ELR (cell line): ENCODE measurements at regions not wholly inside any gene's neighbourhood (a gene's known extent, or its start where the extent isn't known, plus 50 kb on each side); places are given as distances from the start of the nearest gene placed in this dataset.

Experiments used
- DNase-seq: peaks from one replicate; pipeline ENCODE4 v3.0.0-alpha.2; 2015; ENCODE audit warnings: low read depth

DNA sequence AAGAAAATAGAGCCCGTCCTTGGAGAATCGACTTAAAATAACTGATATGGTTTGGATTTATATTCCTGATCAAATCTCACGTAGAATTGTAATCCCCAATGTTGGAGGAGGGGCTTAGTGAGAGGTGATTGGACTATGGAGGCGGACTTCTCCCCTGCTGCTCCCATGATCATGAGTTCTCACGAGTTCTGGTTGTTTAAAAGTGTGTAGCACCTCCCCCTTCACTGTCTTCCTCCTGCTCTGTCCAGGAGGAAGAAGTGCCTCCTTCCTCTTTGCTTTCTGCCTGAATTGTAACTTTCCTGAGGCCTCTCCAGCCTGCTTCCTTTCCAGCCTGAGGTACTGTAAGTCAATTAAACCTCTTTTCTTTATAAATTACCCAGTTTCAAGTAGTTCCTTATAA, 529.2 kb downstream of the HAO1 start:
- DNase-seq: no peak

- no peak for DNase-seq
Measured at GRCh38 chr20:7415427-7415826, 524.8 kb downstream of the HAO1 start.

DNA sequence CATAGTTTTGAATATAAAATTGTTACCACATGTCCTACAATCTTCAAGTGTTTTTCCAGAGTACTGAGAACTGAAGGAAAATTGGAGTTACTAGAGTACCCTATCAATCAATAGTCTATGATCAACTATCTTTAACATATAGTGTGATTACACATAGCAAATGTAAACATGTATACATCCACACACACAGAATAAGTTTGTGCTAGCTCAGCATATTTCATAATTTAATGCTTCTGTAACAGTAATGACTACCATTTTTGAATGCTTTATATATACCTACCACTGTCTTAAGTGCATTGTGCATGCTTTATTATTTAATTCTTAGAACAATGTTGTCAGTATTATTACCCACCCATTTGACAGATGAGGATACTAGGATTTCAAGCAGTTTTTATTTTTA, 523.9 kb downstream of the HAO1 start:
- no peak for DNase-seq

DNA sequence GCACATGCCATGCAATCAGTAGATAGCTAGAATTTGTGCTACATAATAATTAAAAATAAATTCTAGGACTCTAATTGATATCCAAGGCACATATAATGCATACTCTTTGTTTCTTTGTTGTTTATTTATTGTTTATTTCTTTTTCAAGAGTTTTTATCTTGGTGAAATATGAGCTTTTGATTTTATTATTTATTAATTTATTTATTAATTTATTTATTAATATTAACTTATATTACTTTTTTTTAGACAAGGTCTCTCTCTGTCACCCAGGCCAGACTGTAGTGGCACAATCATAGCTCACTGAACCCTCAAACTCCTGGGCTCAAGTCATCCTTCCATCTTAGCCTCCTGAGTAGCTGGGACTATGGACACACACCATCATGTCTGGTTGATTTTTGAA, 519.9 kb downstream of the HAO1 start:
- no peak for DNase-seq

DNA sequence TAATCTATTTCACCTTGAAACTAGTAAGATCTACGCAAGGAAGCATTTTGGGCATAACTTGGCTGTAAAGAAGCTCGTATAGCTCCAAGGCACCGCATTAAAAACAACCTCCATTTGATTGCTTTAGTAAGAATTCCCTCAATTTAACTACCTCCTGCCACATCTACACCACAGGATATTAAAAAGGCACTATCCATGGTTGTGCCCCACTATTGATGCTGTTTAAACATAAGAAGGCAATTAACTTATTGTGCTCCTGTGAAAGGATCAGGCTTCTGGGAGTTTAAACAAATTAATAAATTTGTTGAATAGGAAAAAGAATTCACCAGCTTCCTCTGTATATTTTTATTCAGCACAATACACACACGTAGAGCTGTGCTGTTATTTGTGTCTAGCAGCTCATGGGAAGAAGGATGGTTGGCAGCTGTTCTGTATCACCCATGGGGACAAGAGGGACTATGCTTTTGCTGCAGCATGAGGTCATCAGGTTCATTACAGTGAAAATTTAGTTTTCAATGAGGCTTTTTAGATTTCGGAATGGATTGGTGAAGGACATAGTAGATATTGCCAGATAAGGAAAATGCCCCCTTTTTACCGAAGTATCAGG, 513.3 kb downstream of the HAO1 start:
- DNase-seq: no peak

GRCh38 chr20:7428946-7429345, 511.3 kb downstream of the HAO1 start:
- DNase-seq: no peak

- no peak for DNase-seq
Measured at GRCh38 chr20:7432612-7433011, 507.6 kb downstream of the HAO1 start.

GRCh38 chr20:7437311-7437710, 502.9 kb downstream of the HAO1 start:
- DNase-seq: no peak

GRCh38 chr20:7449269-7449668, 491.0 kb downstream of the HAO1 start:
- peak; percentile 10 for DNase-seq

- DNase-seq: no peak
Measured at GRCh38 chr20:7452890-7453289, 487.4 kb downstream of the HAO1 start.

GRCh38 chr20:7454047-7454446, 486.2 kb downstream of the HAO1 start:
- no peak for DNase-seq

DNA sequence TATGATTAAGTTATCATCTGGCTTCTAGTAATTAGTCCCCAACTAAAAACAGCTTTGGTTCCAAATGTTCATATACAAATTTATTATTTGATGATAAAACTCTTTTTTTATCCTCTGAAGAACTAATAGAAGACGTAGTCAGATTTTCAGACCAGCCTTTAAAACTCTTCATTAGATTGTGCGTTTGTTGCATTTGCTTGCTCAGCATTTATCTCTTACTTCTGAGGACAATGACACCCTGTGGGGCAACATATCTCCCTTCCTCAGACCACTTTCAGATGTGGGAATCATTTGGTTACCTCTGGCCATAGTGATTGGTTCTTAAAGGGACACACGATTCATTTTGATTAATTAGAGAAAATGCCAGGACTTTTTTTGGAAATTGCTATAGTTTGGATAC, 481.8 kb downstream of the HAO1 start:
- no peak for DNase-seq

GRCh38 chr20:7459083-7459482, 481.2 kb downstream of the HAO1 start:
- DNase-seq: peak; percentile 32

DNA sequence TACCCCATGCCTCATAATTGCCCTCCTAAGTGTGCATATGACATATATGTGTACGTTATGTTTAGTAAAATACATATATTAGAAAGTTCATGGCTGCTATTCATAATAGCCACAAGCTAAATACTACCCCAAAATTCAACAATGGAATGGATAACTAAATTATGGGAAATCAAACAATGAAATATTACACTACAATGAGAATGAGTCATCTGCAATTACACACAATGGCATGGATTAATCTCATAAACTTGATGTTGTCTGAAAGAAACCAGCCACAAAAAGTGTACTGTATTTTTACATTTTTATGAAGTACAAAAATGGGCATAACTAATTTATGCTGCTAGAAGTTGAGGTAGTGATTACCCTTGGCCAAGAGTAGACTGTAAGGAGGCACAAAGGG, 477.0 kb downstream of the HAO1 start:
- DNase-seq: no peak

DNA sequence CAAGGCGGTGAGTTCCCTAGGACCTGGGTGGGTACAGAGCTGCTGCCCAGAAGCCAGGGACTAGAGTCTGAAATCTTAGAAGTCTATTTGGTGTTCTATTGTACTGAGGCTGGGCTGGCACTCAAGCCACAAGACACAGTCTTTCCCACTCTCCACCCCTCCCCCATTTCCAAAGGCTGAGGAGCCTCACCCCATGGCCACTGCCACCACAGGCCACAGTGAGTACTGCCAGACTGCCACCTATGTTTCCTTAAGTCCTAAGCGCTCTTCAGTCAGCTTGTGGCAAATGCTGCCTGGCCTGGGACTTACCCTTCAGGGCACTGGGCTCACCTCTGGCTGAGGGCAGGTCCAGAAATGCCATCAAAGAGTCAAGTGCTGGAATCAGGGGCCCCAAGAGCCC, 469.3 kb downstream of the HAO1 start:
- DNase-seq: no peak

DNA sequence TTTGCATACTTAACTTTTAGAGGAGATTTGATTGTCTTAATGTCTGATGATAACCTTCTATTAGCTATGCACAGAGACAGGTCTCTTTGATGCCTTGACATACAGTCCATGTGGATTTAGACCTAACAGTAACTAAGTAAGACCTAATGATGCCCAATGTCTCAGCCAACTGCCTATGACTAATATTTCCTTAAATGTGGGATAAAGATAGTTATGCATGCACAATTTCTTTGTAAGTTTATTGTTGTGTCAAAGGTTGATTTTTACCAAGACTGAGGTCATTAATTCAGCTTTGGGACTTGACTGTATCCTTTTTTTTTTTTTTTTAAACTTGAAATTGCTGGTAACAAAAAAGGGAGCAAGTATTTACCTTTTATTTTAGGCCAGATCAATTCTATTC, 450.0 kb downstream of the HAO1 start:
- no peak for DNase-seq

GRCh38 chr20:7492257-7492656, 448.0 kb downstream of the HAO1 start:
- no peak for DNase-seq

DNA sequence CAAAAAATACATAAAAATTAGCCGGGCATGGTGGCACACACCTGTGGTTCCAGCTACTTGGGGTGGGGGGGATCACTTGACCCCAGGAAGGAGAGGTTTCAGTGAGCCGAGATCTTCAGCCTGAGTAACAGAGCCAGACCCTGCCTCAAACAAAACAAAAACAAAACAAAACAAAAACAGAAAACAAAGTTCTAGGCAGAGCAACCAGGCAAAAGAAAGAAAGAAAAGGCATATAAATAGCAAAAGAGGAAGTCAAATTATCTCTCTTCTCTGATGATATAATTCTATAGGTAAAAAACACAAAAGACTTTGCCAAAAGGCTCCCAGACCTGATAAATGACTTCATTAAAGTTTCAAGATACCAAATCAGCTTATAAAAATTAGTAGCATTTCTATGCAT, 446.9 kb downstream of the HAO1 start:
- DNase-seq: no peak

DNA sequence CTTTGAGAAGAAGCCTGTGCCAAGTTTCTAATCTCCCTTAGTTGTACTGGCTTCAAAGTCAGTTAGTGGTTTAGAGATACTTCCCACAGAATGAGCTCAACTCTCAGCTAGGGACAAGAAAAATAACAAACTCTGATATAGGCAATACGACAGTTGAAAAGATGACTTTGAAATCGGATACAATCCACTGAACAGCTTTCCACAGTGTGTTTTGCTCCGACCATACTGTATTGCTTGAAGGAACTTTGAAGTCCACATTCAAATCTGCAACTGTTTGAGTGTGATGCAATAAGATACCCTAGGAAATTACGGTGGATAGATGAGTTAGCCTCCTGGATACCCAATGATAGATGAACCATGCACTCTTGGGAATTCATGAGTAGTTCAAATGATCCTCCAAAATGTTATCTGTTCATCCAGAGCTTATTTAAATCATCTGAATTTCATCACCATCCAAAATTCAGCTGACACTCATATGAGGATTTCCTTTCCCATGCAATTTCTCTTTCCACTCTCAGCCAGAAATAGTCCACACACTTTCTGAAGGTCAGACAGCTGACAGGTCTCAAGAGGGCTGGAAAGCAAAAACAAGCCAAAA, 443.8 kb downstream of the HAO1 start:
- DNase-seq: no peak

DNA sequence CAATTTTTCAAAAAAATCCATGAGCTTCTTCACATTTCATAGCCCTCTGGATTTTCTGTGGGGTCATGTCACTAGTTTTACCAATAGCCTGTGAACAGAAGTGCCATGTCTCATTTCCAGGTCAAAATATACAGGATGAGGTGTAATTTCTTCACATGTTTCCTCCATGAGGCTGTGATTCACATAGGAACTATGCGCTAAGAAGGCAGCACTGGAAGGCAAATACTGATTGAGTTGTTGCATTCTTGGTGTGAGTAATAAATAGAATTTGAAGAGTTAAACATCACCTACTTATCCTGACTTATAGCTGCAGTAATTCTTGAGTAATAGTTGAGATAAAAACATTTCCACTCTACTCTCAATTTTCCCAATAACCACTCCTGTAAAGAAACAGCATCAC, 442.3 kb downstream of the HAO1 start:
- DNase-seq: peak; percentile 93

GRCh38 chr20:7499201-7499600, 441.1 kb downstream of the HAO1 start:
- peak; percentile 66 for DNase-seq

- DNase-seq: peak; percentile 23
Measured at GRCh38 chr20:7500231-7500663, 440.0 kb downstream of the HAO1 start.

DNA sequence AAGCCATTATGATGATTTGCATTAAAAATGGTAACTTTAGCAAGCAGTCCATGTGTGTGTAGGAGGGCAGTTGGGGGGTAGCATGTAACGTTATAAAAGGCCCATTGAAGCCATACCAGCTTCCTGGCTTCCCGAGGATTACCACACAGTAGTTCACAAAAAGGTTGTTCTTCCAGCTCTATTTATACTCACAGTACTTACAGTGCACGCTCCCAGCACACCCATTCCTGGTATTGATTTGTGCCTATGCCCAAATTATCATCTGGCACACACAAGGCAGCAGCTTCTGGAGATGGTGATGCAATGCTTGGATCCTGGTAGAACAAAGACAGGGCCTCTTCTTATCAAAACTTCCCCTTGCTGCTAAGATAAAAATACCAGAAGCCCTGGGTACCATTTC, 436.8 kb downstream of the HAO1 start:
- no peak for DNase-seq

- DNase-seq: no peak
Measured at GRCh38 chr20:7505152-7505834, 435.0 kb downstream of the HAO1 start.
